ENCODE measurements at regions not wholly inside any gene's neighbourhood (a gene's known extent, or its start where the extent isn't known, plus 50 kb on each side); places are given as distances from the start of the nearest gene placed in this dataset.

- Histone ChIP-seq H3K4me3 (ENCODE audit: low read depth, low read length) (no peak overlapping the region), H3K27ac (peak overlapping the region; percentile 96), H3K36me3 (replicated peaks) (no peaks in the 10 kb centered on the region), H3K27me3 (replicated peaks) (no peaks in the 10 kb centered on the region)
- in situ Hi-C loops (cut with HindIII; ENCODE audit: low pct_ligation_motif_present, low sequenced_read_pairs) = no loop called here
- DNase-seq = peak; percentile 100
- no peak for TF ChIP-seq CTCF (IDR thresholded peaks at IDR 0.05; ENCODE audit: low read depth, low read length, missing control alignments)
Measured at GRCh38 chr6:169097381-169097959, 156.2 kb downstream of the THBS2 start.

GRCh38 chr6:169096388-169096787, 157.3 kb downstream of the THBS2 start:
- in situ Hi-C loops (cut with HindIII; ENCODE audit: low pct_ligation_motif_present, low sequenced_read_pairs) = no loop called here
- H3K4me3 ChIP-seq (ENCODE audit: low read depth, low read length) = no peak overlapping the region
- peak overlapping the region; percentile 96 for H3K27ac ChIP-seq
- DNase-seq = no peak
- H3K36me3 ChIP-seq (replicated peaks) = no peaks in the 10 kb centered on the region
- peak; percentile 32 for TF ChIP-seq CTCF (IDR thresholded peaks at IDR 0.05; ENCODE audit: low read depth, low read length, missing control alignments)
- no peaks in the 10 kb centered on the region for H3K27me3 ChIP-seq (replicated peaks)

GRCh38 chr6:169095153-169095552, 158.5 kb downstream of the THBS2 start:
- TF ChIP-seq CTCF (IDR thresholded peaks at IDR 0.05; ENCODE audit: low read depth, low read length, missing control alignments) = no peak
- Histone ChIP-seq H3K27me3 (replicated peaks) (no peaks in the 10 kb centered on the region), H3K27ac (no peak overlapping the region), H3K4me3 (ENCODE audit: low read depth, low read length) (no peak overlapping the region), H3K36me3 (replicated peaks) (no peaks in the 10 kb centered on the region)
- in situ Hi-C loops (cut with HindIII; ENCODE audit: low pct_ligation_motif_present, low sequenced_read_pairs) = no loop called here
- DNase-seq = no peak

GRCh38 chr6:169094552-169094950, 159.1 kb downstream of the THBS2 start:
- no peak for DNase-seq
- H3K36me3 ChIP-seq (replicated peaks) = no peaks in the 10 kb centered on the region
- H3K27ac ChIP-seq = no peak overlapping the region
- H3K27me3 ChIP-seq (replicated peaks) = no peaks in the 10 kb centered on the region
- TF ChIP-seq CTCF (IDR thresholded peaks at IDR 0.05; ENCODE audit: low read depth, low read length, missing control alignments) = no peak
- in situ Hi-C loops (cut with HindIII; ENCODE audit: low pct_ligation_motif_present, low sequenced_read_pairs) = no loop called here
- no peak overlapping the region for H3K4me3 ChIP-seq (ENCODE audit: low read depth, low read length)

- in situ Hi-C loops (cut with HindIII; ENCODE audit: low pct_ligation_motif_present, low sequenced_read_pairs) = no loop called here
Measured at GRCh38 chr6:169093770-169094551, 159.7 kb downstream of the THBS2 start.

More at GRCh38 chr6:169093770-169094551, 159.7 kb downstream of the THBS2 start:
- H3K36me3 ChIP-seq (replicated peaks) = no peaks in the 10 kb centered on the region
- no peak for TF ChIP-seq CTCF (IDR thresholded peaks at IDR 0.05; ENCODE audit: low read depth, low read length, missing control alignments)
- H3K27ac ChIP-seq = no peak overlapping the region
- DNase-seq = no peak
- H3K4me3 ChIP-seq (ENCODE audit: low read depth, low read length) = no peak overlapping the region
- H3K27me3 ChIP-seq (replicated peaks) = no peaks in the 10 kb centered on the region

Measured in brain microvascular endothelial cell (primary cell).